GM21381 (cell line): ENCODE measurements at regions not wholly inside any gene's neighbourhood (a gene's known extent, or its start where the extent isn't known, plus 50 kb on each side); places are given as distances from the start of the nearest gene placed in this dataset.
"Not testable (repeated sequence)": the region's sequence is repeated elsewhere in the genome, so short reads cannot be mapped to it uniquely, and the experiment has no call there.

ENCODE experiments used
- ATAC-seq: cut with Tn5 transposase; IDR thresholded peaks from one replicate; pipeline ENCODE4 v1.9.1; 2021; ENCODE audit warnings: mild to moderate bottlenecking, moderate library complexity; ENCODE audit not compliant: unreplicated experiment

DNA sequence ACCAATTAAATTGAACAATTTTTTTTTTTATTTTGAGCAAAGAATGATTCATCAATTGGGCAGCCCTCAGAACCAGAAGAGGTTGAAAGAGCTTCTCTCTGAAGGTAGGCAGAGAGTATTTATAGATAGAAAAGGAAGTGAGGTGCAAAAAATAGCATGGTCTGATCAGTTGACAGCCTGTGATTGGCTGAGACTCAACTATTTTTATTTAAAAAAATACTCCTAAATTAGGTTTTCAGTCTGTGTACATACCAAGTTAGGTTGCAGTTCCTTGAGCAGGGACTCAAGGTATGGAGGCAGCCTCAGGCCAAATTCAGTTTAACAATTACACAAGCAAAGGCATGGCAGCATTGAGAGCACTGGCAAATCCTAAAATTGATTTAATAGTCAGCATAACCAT is 1074.7 kb downstream of the SORCS1 start:
- no peak for ATAC-seq

DNA sequence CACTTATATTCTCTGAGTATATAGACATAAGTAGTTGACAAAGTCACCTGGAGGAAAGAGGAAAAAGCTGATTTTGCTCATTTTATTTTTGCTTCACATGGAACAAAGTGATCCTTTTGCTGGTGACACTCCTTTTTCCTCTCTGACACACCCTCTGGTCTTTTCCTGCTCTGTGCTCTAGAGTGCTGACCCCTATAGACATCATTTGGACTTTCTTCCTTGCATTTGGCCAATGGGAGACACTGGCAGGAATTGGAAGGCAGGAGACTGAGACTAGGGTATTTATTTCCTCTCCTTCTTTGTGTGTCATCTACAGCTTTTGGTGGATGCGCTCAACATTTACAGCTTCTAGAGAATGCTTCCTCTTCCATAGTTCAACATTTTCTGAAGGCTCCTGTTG is 1078.1 kb downstream of the SORCS1 start:
- no peak for ATAC-seq

DNA sequence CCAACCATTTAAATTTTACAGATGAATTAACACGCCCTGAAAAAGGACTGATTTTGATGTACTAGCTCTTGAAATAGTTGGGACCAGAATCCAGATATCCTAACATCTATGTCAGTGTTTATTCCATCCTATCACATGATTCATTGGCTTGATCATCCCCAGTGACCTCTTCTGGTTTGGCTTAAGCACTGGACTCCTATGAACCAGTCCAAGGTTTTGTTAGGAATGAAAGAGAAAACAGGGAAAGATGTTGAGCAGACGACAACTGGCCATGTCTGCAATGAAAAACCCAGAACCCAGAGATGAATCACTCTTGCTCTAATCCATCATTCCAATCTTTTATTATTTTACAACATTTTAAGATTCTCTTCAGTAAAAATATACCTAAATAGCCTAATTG is 1080.9 kb downstream of the SORCS1 start:
- ATAC-seq = no peak

DNA sequence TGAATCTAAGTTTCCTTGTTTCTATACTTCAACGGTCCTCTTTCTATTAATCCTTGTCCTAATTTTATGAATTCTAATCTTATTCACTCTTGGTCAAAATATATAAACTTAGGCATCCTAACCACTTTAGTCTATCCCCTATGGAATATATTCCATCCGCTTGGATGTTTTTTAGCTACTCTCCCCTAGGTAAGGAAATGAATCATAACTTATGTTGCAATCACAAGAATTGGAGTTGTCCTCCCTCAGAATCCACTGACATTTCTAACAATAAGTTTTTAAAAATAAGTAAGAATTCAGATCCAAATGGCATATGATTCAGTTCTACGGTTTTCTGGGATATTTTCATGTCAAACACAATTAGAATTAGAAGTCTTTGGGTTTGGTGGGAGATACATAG is 1081.6 kb downstream of the SORCS1 start:
- no peak for ATAC-seq

DNA sequence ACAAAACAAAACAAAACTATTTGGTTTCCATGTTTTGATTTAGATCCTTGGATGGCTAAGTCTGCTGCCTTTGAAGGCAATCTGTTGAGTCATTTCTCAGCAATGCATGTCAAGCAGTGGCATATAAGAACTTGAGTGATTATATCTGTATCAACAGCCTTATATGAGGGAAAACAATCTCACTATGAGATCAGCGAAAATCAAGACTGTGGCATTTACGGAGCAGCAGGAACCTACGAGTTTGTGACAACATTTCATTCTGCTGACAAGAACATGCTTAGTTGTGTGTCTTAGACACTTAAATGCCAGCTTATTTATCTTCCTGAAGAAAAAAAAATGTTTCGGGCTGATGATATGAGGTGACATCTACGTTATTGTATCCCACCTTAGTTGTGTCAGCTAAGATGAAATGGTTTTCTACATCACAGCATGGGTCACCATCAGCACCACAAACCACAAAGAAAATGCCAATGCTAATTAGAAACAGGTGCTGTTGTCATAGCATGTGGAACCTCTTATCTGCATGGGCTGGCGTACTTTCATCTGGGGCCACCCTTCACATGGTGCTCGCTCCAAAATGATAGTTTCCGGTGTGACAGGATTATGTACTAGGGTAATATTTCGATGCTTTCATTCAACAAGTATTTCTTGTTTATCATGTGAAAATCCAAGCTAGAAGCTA is 1085.5 kb downstream of the SORCS1 start:
- no peak for ATAC-seq

DNA sequence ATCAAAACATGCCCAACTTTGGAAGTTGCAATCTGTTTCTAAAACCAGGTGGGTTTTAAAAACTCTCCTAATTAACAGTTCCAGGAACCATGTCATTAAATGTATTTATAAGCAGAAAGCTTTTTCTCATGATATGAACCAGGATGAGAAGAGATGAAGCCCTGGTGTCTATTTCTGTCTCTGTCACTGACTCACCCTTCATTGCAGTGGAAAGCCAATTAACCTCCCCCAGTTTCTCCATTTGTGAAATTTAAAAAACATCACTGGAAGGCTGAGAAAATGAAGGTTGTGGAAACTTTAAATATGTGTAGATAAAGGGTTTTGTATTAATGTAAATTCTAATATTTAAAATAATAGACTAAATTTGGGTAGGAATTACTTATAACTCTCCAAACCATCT is 1088.0 kb downstream of the SORCS1 start:
- no peak for ATAC-seq

DNA sequence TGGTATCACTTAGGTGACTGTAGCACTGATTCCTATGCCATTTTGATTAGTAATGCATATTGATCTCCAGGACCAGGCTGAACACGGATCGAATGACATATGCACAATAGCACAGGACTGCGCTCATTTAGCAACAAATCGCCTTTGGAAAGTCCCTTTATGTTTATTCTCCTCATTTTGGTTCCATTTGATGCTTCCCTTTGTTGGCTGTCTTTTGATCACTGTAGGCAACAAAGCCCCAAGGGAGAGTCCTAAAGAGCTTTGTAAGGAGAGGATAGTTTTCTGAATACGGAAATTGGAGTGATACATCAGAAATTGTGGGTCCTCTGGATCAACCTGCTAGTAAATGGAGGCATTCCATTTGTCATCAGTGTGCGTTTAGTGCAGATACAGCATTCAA is 1111.4 kb downstream of the SORCS1 start:
- ATAC-seq = no peak

DNA sequence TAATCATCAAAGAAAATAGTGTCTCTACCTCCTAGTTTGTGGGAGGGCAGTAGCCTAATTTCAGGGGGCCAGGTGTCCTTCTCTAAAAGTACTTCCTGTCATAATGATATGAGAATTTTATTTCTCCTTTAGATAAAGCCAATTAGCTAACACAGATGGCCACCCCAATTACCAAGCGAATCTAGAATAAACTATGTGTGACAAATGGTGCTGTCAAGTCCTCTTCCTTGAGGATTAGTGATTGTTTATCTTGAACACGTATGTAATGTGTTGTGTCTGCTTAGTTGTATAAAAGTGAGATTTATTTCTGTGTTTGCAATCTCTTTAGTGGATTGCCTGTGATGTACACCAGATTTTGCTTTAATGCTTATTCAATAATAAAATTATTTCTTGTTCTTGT is 1120.0 kb downstream of the SORCS1 start:
- no peak for ATAC-seq

DNA sequence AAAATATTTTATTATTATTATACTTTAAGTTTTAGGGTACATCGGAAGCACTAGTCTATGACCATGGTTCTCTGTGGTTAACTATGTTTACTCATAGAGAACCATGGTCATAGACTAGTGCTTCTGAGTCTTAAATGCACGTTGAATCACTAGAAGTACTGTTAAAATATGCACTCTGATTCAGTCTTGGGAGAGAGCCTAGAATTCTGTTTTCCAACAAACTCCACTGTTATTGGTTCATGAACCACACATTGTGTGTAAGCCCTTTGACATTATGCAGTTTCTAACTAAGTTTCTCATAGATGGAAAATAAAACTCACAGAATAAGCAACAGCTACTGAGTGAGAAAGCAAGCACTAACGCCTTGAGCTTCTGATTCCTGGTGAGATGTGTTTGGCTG is 1120.6 kb downstream of the SORCS1 start:
- ATAC-seq = no peak

DNA sequence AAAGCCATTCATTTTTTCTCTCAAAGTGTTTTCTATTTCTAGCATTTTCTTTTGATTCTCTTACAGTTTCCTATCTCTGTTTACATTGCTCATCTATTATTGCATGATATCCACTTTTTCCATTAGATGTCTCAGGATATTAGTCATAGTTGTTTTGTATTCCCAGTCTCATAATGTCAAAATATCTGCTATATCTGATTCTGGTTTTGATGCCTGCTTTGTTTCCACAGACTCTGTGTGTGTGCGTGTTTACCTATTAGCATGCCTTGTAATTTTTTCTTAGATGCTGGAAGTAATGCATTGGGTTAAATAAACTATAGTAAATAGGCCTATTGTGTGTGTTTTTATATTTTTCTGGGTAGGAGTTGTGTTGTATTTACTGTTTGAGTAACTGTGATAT is 1126.3 kb downstream of the SORCS1 start:
- ATAC-seq = no peak

DNA sequence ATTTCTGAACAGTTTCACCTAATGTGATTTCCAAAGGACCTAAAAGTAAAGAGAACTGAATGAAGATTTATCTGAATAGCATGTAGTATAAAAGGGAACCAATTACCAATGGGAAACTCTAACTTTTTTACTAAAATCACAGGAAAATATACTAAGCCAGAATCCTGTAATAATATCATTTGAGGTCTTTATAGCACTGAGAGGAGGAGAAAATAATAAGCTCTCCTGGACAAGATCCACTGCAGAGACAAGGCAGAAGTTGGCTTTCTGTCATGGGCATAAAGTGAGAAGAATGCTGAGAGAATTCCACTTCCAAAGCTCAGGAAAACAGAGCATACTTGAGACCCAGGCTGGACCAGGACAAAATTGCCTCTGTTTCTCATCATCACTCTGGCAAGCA is 1131.4 kb downstream of the SORCS1 start:
- ATAC-seq = no peak

DNA sequence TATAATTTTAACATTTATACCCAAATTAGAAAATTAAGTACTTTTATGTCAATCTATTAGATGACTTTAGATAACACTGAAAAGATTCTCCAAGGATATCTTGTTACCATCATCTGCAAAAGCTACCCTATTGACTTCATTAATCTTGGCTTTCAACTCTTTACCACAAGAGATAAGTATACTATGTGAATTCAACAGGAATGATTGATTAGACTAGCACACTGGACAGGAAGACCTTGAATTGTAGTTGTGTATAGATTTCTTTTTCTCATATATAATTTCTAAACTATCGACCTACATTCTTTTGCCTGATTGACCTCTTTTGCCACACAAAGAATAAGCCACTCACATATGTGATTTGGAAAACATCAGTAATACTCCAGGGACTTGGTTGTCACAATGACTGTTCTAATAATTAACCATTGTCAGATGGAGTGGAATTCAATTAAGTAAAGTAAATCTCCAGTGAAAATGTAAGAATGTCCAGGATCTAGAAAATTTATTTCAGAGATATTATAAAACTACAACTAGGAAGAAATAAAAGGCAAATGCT is 1132.0 kb downstream of the SORCS1 start:
- no peak for ATAC-seq

DNA sequence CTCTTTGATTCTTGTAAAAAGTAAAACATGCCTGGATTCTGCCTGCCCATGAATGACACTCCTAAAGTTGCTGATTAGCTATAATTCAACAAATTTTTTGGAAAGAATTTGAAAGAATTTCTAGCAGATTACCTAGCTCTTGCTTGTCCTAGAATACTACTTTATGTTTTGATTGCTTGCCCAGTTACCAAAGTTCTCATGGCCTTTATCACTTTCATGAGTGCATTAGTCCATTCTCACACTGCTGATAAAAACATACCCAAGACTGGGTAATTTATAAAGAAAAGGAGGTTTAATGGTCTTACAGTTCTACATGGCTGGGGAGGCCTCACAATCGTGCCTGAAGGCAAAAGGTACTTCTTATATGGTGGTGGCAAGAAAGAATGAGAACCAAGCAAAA is 1137.3 kb downstream of the SORCS1 start:
- ATAC-seq = no peak

DNA sequence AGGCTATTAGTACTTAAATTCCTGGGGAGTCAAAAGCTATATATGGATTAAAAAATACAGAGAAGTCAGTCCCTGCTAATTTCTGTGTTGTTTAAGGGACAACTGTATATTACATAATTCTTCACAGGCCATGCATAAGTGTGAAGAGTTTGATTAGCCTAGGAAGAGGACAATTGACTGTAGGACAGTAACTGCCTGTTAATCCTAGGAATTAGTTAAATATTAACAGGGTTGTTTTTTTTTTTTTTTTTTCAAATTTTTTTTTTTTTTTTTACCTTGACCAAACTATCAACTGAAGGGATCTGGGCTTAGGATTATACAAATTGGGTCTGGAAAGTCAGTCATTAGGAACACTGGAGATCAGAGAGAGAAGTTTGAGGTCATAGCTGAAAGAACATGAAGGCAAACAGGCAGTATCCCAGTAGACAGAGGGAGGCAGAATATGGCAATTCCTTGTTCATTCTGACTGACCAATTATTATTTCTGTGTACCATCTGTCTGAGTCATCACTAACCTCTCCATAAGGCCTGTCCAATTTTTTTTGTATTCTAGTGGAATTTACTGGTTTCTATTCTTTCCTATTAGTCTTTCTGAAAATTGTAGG is 1139.2 kb downstream of the SORCS1 start:
- no peak for ATAC-seq

DNA sequence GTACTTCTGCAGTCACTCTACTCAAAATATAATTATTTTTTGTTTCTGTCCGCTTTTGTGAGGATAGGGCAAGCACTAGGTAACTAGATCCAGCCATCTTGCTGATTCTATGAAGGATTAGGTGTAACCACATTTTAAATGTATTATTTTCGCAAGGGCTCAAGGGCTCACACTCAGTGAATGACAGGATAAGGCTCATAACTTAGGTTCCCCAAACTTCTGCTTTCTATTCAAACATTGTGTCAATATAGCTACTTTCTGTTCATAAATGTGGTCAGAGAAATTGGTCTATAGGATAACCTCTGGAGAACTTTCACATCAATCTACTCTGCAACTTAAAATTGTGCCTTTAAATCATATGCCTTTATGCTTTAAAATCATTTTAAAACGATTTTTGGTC is 1141.2 kb downstream of the SORCS1 start:
- no peak for ATAC-seq

DNA sequence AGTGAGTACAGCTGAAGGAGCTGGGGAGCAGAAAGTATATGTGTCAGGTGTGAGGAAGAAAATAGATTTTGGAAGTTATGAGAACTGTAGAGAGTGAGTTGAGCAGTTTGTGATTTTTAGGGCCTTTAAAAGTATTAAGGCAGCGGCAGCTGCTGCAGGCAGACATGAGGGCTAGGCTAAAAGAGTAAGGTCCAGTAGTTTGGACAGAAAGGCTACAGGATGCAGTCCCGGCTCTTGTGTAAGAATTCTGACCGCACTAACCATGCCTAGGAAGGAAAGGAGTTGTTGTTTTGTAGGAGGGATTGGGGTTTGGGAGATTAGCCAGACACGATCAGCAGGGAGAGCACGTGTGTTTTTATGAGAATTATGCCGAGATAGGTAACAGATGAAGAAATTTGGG is 1144.9 kb downstream of the SORCS1 start:
- not testable (repeated sequence) for ATAC-seq

DNA sequence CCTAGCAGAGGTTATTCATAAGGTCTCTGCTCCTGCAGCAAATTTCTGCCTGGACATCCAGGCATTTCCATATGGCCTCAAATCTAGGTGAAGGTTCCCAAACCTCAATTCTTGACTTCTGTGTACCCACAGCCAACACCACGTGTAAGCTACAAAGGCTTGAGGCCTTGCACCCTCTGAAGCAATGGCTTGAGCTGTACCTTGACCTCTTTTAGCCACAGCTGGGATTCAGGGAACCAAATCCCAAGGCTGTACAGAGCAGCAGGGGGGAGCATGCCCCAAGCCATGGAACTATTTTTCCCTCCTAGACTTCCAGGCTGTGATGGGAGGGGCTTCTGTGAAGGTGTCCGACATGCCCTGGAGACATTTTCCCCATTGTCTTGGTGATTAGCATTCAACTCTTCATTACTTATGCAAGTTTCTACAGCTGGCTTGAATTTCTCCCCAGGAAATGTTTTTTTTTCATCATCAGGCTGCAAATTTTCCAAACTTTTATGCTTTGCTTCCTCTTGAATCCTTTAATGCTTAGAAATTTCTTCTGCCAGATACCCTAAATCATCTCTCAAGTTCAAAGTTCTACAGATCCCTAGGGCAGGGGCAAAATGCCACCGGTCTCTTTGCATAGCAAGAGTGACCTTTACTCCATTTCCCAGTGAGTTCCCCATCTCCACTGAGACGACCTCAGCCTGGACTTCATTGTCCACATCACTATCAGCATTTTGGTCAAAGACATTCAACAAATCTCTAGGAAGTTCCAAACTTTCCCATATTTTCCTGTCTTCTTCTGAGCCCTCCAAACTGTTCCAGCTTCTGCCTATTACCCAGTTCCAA is 1148.9 kb downstream of the SORCS1 start:
- not testable (repeated sequence) for ATAC-seq

DNA sequence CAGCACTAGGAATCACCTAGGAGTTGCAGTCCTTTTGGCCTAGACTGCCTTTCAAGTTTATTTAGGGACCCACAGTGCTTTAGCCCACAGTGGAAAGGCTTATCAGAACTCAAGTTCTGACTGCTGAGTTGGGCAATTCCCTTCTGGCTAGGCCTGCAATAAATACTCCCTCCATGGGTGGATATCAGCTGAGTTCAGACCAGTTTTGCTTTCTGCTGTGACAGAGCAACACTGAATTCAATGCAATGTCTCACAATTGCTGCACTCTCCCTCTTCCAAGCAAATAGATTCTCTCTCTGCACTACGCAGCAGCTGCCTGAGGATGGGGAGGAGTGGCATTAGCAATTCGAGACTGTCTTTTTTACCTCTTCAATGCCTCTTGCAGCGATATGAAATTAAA is 1153.3 kb downstream of the SORCS1 start:
- no peak for ATAC-seq

DNA sequence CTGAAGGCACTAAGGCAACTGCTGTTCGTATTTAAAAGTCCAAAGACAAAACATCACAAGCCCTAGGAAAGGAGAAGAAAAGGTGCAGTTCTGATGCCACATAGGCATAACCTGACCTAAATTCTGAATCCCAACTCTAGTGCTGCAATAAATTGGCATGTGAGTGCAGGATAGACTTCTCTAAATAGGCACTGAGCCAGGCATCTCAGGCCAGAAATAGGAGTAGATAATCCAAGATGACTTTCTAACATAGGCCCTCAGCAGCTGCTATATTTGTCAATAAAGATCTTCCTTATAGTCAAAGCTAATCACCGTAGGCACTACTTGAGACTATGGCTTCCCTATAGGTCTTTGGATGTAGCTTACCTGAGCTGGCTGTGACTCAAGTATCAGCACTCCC is 1163.8 kb downstream of the SORCS1 start:
- no peak for ATAC-seq

DNA sequence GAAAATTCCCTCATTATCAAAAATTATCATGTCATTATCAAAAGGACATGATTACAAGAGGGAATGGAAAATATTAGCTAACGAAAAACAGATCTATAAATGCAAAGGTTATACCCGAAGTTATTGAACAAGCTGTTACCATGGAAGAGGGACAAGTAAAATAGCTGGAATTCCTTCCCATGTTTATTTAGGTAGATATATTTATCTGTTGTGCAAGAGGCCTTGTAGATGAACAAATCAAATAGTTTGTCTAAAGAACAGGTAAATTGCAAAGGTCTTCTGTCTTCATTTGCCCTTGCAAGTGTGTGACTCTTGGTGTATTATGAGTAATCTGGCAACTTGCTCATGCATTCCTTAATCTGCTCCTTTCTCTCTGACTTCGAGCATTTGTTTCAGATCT is 1170.9 kb downstream of the SORCS1 start:
- ATAC-seq = no peak

DNA sequence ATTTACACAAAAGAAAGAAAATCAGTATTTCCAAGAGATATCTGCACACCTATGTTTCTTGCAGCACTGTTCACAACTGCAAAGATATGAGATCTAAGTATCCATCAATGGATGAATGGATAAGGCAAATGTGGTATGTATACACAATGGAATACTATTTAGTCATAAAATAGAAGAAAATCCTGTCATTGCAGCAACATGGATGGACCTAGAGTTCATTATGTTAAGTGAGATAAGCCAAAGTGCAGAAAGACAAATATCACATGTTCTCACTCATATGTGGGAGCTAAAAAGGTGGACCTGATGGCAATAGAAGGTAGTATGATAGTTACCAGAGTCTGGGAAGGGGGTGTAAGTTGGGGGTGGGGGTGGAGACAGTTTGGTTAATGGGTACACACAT is 1171.6 kb downstream of the SORCS1 start:
- no peak for ATAC-seq

DNA sequence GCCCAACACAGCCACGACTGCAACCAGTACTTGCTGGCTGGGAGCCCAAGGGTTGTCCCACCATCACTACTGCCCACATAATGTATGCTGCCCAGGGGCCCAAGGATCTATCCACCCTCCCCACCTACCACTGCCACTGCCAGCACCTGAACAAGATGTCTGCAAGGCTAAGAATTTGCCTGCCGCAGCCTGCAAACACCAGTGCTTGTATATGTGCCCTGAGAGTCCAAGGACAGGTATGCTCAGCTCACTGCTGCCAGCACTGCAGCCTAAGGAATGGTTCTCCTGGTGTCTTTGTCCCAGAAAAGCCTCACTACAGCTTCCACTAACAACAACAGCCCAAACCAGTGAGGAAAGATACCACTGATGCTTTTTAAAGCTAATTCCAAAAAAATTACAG is 1174.0 kb downstream of the SORCS1 start:
- ATAC-seq = no peak
